IPS-15b (cell line): ENCODE measurements at regions not wholly inside any gene's neighbourhood (a gene's known extent, or its start where the extent isn't known, plus 50 kb on each side); places are given as distances from the start of the nearest gene placed in this dataset.
"Not testable (repeated sequence)": the region's sequence is repeated elsewhere in the genome, so short reads cannot be mapped to it uniquely, and the experiment has no call there.

Source experiments
- H3K27me3 ChIP-seq: one replicate; pipeline ENCODE4 v1.6.1; 2013; ENCODE audit warnings: low read length; ENCODE audit not compliant: control insufficient read depth, insufficient read depth
- H3K36me3 ChIP-seq: one replicate; pipeline ENCODE4 v1.6.1; 2013; ENCODE audit warnings: low read length; ENCODE audit not compliant: control insufficient read depth, insufficient read depth
- H3K4me1 ChIP-seq: one replicate; pipeline ENCODE4 v1.6.1; 2013; ENCODE audit warnings: mild to moderate bottlenecking, low read length; ENCODE audit not compliant: control insufficient read depth, insufficient read depth
- H3K4me3 ChIP-seq: one replicate; pipeline ENCODE4 v1.5.1; 2013; ENCODE audit warnings: low read depth, low read length
- H3K9ac ChIP-seq: one replicate; pipeline ENCODE4 v1.6.1; 2013; ENCODE audit warnings: low read depth, mild to moderate bottlenecking, low read length
- H3K9me3 ChIP-seq: one replicate; pipeline ENCODE4 v1.6.1; 2013; ENCODE audit warnings: mild to moderate bottlenecking, low read length; ENCODE audit not compliant: control insufficient read depth, insufficient read depth

DNA sequence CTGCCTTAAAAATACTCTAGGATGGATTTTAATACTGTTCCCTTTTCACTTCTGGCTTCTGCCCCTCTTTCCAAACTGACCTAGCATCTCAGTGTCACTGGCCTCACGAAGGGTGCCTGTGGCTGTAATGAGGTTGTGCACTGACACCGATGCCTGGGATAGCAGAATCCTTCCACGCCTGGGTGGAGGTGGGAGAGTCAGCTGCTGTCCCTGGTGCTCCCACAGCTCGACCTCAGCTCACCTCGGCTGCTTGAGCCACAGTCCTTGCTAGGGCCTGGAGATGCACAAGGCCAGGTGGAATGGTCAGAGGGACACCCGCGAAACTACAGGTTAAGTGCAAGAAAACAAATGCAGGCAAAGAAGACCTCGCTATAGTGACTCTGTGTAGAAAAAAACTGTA is 123.4 kb upstream of the ACBD5 start:
- H3K4me1 ChIP-seq, result no peaks in the 10 kb centered on the region
- H3K27me3 ChIP-seq, result no peaks in the 10 kb centered on the region
- H3K4me3 ChIP-seq, result no peak overlapping the region
- no peaks in the 10 kb centered on the region for H3K36me3 ChIP-seq
- H3K9ac ChIP-seq, result no peak overlapping the region
- no peaks in the 10 kb centered on the region for H3K9me3 ChIP-seq

GRCh38 chr10:27360581-27361172 is 120.1 kb upstream of the ACBD5 start:
- Histone ChIP-seq H3K4me1 (no peaks in the 10 kb centered on the region), H3K9ac (no peak overlapping the region), H3K4me3 (no peak overlapping the region), H3K9me3 (no peaks in the 10 kb centered on the region), H3K27me3 (no peaks in the 10 kb centered on the region), H3K36me3 (no peaks in the 10 kb centered on the region)

GRCh38 chr10:27359792-27360355 is 119.3 kb upstream of the ACBD5 start:
- Histone ChIP-seq H3K9me3 (no peaks in the 10 kb centered on the region), H3K4me3 (no peak overlapping the region), H3K27me3 (no peaks in the 10 kb centered on the region), H3K4me1 (no peaks in the 10 kb centered on the region), H3K9ac (no peak overlapping the region), H3K36me3 (no peaks in the 10 kb centered on the region)

GRCh38 chr10:27356738-27357137 is 116.1 kb upstream of the ACBD5 start:
- Histone ChIP-seq H3K36me3 (no peaks in the 10 kb centered on the region), H3K9ac (no peak overlapping the region), H3K9me3 (no peaks in the 10 kb centered on the region), H3K27me3 (no peaks in the 10 kb centered on the region), H3K4me1 (no peaks in the 10 kb centered on the region), H3K4me3 (no peak overlapping the region)

DNA sequence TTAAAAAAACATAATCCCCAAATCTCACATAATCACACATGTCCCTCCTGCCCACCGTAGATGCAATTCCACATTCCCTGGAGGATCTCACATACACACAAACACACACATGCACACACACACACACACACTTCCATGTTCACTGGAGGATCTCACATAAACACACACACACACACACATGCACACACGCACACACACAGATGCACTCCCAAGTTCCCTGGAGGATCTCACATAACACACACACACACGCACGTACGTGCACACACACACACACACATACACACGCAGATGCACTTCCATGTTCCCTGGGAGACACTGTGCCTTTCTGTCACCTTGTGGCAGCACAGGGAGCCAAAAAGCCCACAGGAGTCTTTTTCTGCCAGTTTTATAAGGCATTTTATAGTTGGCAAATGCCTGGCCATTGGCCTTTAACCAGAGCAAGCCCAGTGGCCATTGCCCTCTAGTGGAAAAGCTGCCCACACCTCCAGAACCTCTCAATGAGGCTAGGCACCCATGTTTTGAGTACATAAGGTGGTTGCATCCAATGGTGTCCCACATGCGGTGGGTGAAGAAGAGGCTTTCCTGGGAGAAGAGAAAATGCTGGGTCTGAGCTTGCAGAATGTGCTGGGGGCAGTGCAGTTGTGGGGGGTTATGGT is 115.4 kb upstream of the ACBD5 start:
- H3K4me1 ChIP-seq, result no peaks in the 10 kb centered on the region
- H3K4me3 ChIP-seq, result no peak overlapping the region
- H3K9me3 ChIP-seq, result no peaks in the 10 kb centered on the region
- no peaks in the 10 kb centered on the region for H3K36me3 ChIP-seq
- H3K27me3 ChIP-seq, result no peaks in the 10 kb centered on the region
- H3K9ac ChIP-seq, result no peak overlapping the region

- not testable (repeated sequence) for H3K9me3 ChIP-seq, H3K9ac ChIP-seq, H3K4me1 ChIP-seq, H3K4me3 ChIP-seq, H3K36me3 ChIP-seq, H3K27me3 ChIP-seq
Measured at GRCh38 chr10:27354643-27355270, 114.2 kb upstream of the ACBD5 start.

- H3K4me3 ChIP-seq, H3K9me3 ChIP-seq, H3K36me3 ChIP-seq, H3K4me1 ChIP-seq, H3K9ac ChIP-seq, H3K27me3 ChIP-seq: not testable (repeated sequence)
Measured at GRCh38 chr10:27354100-27354499, 113.5 kb upstream of the ACBD5 start.

DNA sequence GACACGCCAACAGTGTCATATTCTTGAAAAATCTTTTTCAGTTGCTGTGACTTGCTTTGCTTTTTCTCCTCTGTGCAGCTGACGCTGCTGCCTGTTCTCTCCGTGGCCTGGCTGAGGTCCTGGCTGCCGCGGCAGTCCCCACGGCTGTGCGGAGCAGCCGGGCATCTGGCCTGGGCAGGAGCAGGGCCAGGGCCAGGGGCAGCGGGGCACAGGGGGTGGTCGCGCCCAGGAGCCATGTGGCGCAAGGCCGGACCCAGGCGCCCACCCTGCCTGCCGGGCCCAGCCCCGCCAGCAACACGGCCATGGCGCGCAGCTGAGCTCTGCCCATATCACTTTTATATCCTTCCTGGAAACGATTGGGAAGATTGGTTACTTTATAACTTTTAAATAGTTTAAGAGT is 109.4 kb upstream of the ACBD5 start:
- Histone ChIP-seq H3K9ac (no peak overlapping the region), H3K36me3 (no peaks in the 10 kb centered on the region), H3K9me3 (no peaks in the 10 kb centered on the region), H3K4me1 (no peaks in the 10 kb centered on the region), H3K4me3 (no peak overlapping the region), H3K27me3 (no peaks in the 10 kb centered on the region)

GRCh38 chr10:27347827-27348207 is 107.2 kb upstream of the ACBD5 start:
- H3K9me3 ChIP-seq, H3K4me1 ChIP-seq, H3K4me3 ChIP-seq, H3K9ac ChIP-seq, H3K36me3 ChIP-seq, H3K27me3 ChIP-seq: not testable (repeated sequence)

GRCh38 chr10:27345455-27345920 is 104.9 kb upstream of the ACBD5 start:
- H3K4me1 ChIP-seq, result no peaks in the 10 kb centered on the region
- no peaks in the 10 kb centered on the region for H3K36me3 ChIP-seq
- H3K4me3 ChIP-seq, result no peak overlapping the region
- no peaks in the 10 kb centered on the region for H3K9me3 ChIP-seq
- H3K9ac ChIP-seq, result no peak overlapping the region
- H3K27me3 ChIP-seq, result no peaks in the 10 kb centered on the region

DNA sequence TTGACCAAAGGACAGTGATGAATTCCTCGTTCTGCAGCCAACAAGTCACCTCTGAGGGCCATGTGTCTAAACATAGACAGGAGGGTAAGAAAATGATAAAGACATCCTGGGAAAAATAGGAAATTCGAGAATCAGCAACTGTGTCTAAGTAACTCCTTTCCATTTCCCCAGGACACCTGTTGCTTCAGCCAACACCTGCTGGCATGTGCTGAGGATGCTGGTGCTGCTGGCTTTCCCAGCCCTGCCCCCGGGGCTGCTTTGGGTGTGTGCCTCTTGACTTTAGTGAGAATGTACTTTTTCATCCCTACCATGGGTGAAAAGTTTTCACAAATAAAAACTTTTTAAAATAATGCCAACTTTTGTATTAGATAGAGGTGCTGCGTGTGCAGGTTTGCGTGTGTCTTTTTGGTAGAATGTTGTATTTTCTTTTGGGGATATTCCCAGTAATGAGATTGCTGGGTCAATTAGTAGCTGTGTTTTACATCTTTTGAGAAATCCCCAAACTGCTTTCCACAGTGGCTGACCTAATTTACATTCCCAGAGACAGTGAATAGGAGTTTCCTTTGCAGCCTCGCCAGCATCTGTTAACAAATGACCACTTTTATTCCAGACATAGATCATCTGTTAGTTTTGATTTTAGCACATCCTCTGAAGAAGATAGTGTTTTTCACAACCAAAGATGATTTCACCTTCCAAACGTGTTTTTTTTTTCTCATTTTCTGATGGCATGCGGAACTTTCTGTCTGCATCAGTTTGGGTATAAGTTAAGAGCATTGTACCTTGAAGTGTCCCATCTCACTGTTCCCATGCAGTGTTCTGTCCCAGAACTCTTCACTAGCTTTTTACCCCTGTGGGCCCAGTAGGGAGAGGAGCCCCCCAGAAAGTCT is 104.2 kb upstream of the ACBD5 start:
- H3K36me3 ChIP-seq, result no peaks in the 10 kb centered on the region
- no peaks in the 10 kb centered on the region for H3K4me1 ChIP-seq
- no peaks in the 10 kb centered on the region for H3K27me3 ChIP-seq
- H3K9ac ChIP-seq, result no peak overlapping the region
- H3K9me3 ChIP-seq, result no peaks in the 10 kb centered on the region
- no peak overlapping the region for H3K4me3 ChIP-seq
